Activated CD4-positive, alpha-beta T cell treated with anti-CD3 and anti-CD28 coated beads, Interleukin-2, amount 50 U/mL, for 1 hour (primary cell): ENCODE measurements at regions not wholly inside any gene's neighbourhood (a gene's known extent, or its start where the extent isn't known, plus 50 kb on each side); places are given as distances from the start of the nearest gene placed in this dataset.

Source experiments
- DNase-seq: peaks from one replicate; pipeline ENCODE4 v3.0.0-alpha.2; 2020

DNA sequence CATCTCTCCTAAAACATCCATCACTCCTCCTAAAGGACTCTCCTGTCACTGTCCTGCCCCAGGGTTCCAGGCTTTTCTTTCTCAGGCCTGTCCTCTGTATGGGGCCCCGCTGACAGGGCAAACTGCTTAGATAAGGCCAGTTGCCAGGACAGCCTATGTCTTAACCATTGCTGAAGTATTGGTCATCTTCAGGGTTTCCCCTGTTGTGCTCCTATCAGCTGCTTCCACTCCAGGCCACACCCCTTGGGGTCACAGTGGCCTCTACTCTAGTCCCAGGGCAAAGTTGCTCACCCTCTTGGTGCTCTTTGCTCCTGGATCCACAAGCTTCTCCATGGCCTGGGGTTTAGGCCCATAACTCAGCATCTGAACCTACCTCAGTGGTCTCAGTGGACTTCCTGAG lies 138.0 kb upstream of the PJA1 start:
- DNase-seq: no peak

DNA sequence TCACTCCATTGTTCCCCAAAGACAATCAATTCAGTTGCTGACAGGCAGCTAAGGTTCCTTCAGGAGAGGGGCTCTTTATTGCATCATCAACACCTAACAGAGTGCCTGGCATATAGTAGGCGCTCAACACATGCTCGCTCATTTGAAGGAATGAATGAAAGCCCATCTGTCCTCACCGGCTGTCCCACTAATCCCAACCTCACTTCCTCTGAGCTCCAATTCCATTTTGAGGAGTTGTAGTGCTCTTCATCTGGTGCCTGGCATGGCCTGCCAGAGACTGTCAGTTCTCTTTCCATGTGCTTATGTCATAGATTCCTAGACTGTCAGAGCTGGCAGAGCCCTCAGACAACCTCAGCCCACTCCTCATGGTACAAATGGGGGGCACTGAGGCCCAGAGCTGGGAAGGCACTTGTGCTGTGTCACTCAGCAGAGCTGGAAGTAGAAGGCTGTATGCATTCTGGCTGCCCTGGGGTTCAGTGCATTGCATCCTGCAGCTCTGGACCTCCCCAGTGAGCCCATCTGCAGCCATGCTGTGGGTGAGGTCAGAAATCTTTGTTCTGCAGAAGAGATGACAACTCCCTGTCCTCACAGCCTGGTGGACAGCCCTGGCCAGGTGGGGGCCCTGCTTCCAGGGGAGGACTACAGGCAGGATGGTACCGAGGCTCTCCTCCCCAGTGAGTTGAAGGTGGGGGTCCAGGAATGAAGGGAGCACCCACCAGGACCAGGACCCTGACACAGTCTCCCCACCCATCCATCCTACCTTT lies 134.9 kb upstream of the PJA1 start:
- no peak for DNase-seq

DNA sequence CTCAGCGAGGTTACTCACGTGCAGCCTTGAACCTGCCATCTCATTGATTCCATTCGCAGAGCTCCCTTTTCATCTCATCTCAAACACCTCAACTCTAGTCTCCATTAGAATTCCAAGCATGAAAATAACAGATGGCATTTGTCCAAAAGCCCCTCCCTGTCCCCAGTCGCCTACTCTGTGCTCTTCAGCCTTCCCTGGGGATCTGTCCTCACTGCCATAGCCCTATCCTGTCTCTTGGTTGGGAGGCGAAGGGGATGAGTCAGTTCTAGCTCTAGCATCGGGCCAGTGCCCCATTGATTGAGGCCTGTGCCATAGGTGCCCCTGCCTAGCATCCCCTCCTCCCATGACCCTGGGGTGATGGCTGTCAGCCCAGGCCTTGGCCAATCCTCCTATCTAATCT lies 134.0 kb upstream of the PJA1 start:
- no peak for DNase-seq

DNA sequence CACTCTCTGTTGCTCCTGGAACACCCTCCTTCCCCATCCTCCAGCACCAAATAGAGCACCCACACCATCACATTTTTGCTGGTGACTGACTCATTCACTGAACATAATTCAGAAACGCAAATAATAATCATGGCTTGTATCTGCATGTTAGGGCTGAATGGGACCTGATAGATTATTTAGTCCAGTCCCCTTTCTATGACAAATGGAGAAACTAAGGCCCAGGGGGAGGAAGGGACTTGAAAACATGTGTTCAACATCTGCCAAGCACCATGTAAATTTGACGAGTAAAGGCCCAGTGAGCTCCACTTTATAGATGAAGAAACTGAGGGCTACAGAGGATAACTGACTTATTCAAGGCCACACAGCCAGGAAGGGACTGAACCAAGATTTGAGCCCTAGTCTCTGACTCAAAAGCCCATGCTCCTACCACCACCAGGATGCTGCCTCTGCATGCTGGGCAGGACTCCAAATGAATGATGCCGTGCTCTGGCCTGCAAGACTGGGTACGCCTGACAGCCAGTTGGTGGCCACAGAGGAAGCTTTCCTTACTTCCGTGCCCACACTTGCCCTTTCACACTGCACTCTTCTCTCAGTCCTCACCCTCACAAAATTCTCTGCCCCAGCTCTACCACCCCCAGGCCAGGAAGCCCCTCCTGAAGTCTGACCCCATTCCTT lies 133.3 kb upstream of the PJA1 start:
- no peak for DNase-seq

DNA sequence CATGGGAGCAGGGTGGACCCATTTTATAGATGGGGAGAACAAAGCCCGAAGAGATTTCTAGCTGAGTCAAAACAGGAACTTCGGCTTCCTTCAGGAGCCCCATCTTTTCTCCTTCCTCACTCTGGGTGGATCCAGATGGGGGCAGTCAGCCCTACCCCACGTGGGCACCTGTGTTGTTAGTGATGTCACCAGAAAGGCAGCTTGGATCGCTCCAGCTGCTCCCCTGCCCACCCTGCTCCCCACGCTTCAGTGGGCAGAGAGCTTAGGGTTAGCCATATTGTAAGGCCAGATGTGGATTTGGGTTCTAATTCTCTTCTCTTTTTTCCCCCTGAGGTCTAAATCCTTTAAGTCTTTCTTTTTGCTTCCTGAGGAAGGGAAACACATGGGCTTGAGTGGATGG lies 132.3 kb upstream of the PJA1 start:
- no peak for DNase-seq

DNA sequence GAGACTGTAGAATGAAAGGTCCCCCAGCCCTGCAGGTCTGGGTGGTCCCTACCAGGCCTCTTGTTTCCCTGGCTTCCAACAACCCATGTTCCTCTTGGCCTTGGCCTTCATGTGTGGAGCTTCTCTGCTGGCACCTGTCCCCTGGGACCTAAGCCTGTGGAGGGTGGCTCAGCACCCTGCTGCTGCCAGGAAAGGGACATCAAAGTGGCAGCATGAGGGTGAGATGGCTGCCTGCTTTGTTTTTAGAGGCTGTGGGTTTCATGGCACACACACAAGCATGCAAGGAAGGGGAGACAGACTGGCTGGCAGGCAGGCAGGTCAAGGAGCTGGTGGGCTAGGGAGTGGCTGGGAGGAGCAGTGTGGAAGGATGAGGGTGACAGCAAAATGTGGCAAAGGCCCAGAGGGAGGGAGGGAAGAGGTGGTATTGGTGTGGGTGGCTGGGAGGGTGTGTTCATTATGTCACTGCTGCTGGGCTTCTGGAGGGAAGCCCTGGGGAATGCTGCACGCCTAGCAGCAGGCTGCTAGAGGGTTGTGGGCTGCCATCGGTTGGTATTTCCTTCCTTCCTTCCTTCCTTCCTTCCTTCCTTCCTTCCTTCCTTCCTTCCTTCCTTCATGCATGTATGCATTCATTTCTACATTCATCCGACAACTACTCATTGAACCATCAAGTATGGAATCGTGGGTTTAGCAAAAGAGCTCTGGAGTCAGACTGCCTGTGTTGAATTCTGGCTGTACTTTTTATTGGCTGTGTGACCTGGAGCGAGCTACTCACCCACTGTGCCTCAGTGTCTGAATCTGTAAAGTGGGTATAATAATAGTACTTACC lies 128.7 kb upstream of the PJA1 start:
- DNase-seq: no peak

DNA sequence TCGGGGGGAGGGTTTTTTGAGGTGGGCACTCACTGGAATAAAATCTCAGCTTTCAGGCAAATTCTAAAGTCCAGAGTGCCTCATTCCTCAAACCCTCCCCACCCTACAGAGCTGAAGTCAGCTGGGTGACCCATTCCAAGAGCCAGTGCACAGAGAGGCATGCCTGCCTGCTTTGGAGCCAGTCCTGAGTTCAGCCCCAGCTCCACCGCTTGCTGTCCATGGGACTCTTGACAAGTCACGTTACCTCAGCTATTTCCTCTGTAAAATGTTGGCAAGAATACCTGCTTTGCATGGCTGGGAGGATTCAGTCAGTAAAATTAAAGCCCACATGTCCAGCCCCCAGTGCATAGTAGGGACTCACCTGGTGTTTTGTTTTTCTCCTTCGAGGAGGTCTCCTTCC lies 125.9 kb upstream of the PJA1 start:
- DNase-seq: no peak

DNA sequence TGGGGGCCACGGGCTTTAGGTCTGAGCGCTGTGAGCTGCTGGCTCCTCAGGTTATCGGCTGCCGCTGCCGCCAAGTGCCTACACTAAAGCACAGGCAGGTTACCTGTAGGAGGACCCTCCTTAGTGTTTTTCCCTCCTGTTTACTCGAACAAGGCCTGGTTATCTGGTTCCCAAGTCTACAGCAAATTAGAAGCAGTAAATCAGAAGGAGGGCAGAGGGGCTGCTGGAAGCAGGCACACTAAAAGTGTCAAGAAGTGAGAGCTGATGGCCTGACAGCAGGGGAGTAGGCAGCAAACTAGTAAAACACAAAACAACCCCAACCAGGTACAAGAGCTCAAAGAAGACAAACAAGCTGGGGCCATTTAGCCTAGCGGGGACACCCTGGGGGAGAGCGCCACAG lies 125.0 kb upstream of the PJA1 start:
- DNase-seq: no peak

DNA sequence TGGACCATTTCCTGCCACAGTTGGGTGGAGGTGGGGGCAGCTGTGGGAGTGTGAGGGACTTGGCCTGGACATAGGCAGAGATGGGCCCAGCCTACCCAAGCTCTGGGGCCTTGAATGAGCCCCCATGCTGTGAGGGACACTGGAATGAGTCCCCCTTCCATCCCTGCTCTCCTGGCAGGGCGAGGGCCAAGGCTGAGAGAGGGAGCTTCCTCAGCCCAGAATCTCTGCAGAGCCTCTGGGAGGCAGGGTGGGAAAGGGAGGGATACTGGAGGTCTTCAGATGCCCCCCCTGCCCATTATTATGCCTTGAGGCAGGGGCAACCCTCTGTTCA lies 124.5 kb upstream of the PJA1 start:
- DNase-seq: no peak

DNA sequence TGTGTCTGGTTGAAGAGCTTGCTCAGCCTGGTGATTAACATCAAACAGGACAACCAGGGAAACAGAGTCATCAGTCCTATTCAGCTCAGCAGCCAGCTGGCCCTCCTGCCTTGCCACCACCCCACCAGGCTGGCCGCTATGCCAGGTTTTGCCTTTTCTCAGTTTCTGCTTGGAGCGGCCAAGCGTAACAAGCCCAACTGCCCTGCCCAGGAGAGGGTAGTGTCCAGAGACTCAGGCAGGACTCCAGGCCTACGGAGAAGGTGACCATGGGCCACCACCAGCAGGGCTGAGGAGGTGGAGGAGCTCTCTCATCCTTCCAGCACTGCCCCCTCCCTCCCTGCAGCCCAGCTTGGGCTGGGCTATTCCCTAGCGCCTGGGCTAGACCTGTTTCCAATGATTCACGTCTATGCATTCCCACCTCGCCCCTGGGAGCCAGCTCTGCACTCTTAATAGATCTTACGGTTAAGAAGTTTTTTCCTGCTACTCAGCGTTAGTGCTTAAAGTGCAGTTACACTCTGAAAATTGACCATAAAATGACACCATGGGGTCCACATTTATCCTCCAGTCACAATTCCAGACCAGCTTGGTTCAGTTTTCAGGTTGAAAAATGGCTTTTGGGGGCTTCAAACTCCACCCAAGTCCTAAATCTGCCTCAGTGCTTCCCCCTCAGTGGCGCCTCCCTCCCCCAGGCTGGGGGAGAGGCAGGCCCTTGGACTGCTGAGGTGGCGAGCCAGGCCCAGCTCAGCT lies 124.0 kb upstream of the PJA1 start:
- no peak for DNase-seq

DNA sequence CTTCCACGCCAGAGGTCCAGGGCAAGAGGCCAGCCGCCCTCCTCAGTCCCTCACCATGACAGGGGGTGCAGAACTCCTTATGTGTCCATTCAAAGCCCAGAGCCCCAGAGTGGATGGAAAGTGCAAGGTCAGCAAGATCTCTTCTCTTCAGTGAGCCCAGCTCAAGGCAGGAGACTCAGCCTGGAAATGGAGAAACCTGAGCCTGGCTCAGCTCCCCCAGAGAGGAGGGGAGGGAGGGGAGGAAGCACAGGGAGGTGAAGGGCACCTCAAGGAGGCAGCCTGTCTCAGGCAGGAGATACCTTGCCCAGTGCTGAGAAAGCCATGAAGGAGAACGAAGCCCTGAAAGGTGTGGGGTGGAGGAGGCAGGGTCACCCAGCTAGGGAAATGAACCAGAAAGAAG lies 121.8 kb upstream of the PJA1 start:
- DNase-seq: no peak

DNA sequence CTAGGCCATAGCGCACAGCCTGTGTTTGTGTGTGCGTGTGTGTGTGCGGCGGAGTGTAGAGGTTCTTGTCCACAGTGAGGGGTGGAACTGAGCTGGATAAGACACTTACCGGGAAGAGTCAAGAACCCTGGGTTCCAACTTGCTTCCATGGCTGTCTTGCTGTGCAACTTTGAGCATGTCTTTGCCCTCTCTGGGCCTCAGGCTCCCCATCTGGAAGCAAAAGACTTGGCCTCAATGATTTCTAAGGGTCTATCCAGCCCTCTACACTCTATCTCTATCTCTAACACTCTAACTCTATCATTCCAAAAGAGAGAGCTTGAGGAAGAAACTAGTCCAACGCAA lies 121.3 kb upstream of the PJA1 start:
- no peak for DNase-seq

DNA sequence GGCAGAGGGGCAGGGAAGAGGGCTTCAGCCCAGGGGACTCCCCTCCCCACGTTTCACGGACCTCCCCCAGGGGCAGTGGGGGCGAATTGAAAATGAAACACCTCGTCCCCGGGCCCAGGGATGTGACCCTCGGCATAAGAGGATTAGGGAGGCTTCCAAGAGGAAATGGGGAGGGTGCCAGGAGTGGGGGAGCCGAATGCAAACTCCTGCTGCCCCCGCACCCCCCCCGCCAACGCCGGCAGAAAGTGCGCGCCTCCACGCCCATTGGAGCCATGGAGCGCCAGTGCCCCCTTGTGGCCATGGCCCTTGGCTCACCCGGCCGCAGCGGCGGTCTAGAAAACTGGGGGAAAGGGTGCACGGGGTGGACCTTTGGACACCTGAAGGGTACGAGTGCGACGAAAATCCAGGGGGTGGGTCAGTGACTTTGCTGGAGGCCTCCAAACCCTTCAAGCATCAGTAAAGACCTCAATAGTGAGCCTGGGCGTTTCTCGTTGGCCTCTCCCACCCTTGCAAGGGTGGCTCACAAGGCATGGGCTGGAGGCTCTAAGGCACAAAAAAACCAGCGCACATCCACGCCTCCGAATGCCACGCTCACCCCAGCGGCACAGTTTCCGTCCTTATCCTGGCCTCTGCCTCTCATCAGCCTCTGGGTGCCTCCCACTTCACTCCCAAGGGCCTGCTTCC lies 120.8 kb upstream of the PJA1 start:
- DNase-seq: peak; percentile 53

DNA sequence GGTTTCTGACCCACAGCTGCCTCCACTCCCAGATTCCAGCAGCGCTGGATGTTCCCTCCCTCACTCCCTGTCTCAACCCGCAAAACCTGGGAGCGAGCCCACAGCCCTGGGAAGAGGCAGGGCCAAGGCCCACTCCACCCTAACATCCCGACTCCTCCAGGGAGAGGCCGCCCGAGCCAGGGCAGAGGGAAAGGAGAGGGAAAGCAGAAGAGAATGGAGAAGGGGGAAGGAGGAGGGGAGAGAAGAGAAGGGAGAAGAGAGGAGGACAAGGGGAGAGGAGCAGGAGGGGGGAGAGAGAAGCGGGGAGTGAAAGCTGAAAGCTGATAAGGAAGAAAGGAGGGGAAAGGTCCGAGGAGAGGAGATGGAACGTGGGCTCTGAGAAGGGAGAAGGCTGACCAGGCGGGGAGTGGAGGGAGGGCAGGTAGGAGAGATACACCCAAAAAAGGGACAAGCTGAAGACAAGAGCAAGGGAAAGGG lies 120.2 kb upstream of the PJA1 start:
- no peak for DNase-seq

DNA sequence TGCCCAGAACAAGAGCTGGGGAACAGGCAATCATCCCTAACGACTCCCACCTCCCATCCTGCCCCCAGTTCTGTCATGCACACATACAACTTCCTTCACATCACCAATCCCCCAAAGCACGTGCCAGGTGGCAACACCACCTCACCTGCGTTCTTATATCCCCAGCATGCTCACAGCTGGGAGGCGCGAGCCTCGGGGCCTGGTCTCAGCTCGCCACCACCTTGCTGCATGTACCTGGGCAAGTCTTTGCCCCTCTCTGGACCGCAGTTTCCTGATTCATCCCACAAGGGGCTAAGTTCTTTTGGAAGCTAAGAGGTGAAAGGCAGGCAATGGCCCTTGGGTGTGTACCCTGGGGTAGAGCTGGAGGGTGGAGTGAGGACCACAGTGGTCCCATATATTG lies 119.2 kb upstream of the PJA1 start:
- DNase-seq: no peak

DNA sequence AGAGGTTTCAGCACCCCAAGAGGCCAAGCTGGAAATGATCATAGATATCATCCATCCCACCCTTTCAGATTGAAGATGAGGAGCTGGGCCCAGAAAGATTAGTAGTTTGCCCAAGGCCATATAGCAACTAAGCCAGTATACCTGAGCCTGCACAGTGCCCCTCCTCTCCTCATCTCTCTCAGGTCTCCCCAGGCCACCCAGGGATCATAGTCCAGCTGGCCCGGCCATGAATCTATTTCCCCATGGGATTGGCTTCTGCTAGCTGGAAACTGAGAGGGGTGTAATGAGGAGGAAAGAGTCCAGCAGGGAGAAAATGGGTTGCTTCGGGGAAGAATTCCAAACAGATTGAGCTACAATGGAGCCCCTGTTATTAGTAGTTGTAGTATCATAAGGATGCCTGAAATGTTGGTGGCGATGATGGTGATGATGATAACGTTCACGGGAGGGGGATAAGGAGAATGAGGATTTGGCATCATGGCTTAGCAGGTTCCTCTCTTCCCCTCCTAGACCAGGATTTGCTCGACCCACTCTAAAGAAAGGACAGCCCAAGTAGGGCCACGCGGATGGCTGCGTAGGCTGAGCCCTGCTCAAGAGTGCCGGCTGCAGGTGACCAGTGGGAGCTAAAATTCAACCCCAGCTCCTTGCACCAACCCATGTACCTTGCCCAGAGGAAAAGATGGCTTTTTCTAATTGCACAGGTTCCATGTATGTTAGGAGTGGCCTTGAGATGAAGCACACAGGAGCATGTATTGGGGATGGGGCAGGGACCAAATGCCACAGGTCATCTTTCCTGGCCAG lies 117.8 kb upstream of the PJA1 start:
- DNase-seq: no peak

DNA sequence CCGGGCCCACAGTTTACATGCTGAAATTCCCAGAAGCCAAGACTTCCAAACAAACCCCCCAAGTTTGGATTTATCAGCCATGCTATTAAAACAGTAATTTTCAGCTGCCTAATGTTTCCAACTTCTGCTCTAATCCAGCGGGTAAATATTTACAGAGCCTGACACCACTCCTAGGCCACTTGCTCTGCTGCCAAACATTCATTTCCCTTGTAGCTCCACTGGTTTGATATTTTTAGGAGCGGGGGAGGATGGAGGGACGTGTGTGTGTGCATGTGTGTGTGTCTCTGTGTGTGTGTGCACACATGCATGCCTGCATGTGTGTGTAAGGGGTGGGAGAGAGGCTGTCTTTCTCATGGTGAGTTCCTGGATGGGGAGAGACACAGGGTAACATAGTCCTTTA lies 115.7 kb upstream of the PJA1 start:
- DNase-seq: no peak

DNA sequence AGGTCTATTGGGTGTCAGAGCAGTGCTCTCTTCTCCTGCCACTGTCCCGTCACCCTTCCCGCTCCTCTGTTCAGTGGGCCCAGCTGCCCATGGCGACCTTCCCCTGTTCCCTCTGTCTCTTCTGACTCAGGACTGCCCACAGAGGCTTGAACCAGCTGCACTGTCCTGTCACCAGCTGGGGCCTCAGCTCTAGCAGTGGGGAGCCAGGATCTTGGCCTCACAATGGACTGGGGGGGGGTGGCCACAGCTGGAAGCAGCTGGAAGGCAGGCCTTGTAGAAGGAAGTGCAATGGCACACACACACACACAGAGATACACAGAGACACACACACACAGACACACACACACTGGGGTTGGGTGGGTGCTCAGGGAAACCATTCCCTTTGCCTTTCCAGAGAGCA lies 114.0 kb upstream of the PJA1 start:
- no peak for DNase-seq

DNA sequence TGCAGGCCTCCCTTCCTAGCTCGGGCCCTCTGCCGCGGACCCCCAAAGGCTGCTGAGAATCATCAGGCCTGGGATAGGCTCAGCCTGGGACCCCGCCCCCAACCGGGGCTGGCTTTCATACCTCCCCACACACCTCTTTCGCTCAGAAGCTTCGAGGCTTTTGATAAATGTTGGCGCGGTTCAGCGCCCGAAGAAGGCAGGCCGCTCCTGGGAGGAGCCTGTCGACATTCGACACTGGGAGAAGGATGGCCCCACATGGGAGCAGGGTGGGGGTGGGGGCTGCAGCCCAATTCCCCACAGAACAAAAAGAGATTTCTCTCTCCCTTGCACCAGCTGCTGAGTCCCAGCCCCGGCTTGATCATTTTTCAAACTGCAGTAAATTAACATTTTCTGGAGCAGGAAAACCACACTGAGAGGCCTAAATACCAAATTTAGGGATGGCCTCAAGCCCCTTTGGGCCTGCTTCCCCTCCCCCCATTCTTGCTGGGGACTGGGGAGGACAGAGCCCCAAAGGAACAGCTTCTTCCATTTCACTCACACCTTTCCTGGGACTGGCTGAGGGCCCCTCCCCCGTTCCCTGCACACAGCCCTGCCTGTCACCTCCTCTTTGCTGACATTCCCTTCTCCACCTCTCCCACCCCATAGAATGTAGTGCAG lies 112.9 kb upstream of the PJA1 start:
- DNase-seq: no peak

DNA sequence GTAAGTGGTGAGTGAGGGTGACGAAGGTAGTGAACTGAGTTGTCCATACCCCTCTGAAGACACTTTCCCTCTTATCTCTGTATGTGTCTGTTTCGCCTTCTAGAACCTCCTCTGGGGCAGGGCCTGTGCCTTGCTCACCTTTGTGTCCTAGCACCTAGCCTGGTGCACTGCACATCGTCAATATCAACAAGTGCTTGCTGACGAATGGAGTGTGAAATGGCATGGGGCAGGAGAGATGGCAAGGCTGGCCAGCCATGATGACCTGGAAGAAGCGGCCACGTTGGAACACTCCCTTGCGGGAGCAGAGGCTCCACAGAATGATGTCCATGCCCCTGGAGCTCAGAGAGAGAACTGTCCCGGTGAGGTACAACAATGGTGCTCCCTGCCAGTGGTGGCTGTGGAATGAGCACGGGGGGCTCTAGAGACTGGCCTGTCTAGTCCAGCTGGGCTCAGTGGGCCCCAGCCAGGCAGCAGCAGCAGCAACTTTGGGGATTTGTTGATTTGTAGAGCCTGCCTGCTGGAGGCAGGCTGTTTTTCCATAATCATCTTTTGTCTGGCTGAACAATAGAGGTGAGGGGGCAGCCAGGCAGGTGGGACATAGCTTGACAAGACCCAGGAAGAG lies 112.2 kb upstream of the PJA1 start:
- no peak for DNase-seq

DNA sequence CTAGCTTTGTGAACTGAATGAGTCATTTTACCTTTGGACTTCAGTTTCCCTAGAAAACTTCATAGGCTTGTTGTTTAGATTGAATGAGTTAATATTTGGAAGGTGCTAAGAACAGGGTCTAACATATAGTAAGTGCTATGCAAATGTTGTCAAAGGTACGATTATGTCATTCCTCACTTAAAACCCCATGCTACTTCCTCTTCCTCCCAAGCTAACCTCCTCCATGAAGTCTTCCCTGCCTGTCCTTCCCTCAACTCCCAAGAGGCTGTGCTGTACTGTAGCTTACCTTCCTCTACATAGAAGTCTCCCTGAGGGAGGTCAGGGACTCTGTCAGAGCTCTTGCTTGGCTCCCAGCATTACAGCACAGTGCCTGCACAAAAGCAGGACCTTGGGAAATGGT lies 103.4 kb upstream of the PJA1 start:
- no peak for DNase-seq
